SK-N-SH (cell line): ENCODE measurements at regions not wholly inside any gene's neighbourhood (a gene's known extent, or its start where the extent isn't known, plus 50 kb on each side); places are given as distances from the start of the nearest gene placed in this dataset.

Source experiments
- CTCF ChIA-PET: fragments of 300-600, 350-600 bp; formaldehyde crosslinking; extraction: SDS; loops from one replicate; lab custom pipeline; 2021; lab: Yijun Ruan, JAX
- POLR2A ChIA-PET: fragments of 350-600 bp; sonication (Branson Sonifier 250); formaldehyde crosslinking; extraction: SDS; loops from one replicate; lab custom pipeline; 2020; ENCODE audit warnings: antibody characterized with exemption, inconsistent platforms; lab: Yijun Ruan, JAX
- DNase-seq: peaks from one replicate; pipeline ENCODE4 v3.0.0; 2012
- H2AFZ ChIP-seq: fragments of 200-600 bp; sonication (generic); 2 replicates; pipeline ENCODE4 v1.8.1; 2016; ENCODE audit warnings: antibody characterized with exemption, mild to moderate bottlenecking, low read depth
- H3F3A ChIP-seq: fragments of 200-600 bp; sonication (generic); replicated peaks from 2 replicates; pipeline ENCODE3; 2016; ENCODE audit warnings: antibody characterized with exemption, mild to moderate bottlenecking; ENCODE audit not compliant: insufficient read depth
- H3K27ac ChIP-seq, 2 experiments: fragments of 200-500 bp in 1 of 2; fragments of 200-600 bp in 1 of 2; sonication (Bioruptor generic) in 1 of 2; sonication (generic), shearing (Covaris generic) in 1 of 2; 2 replicates each; pipeline versions ENCODE4 v1.5.1 to v1.6.1; 2014 to 2016; ENCODE audit warnings: low read depth in 2 of 2, inconsistent platforms in 1 of 2, low read length in 1 of 2, mild to moderate bottlenecking in 1 of 2, mixed read lengths in 1 of 2
- H3K27me3 ChIP-seq: fragments of 200-600 bp; sonication (generic), shearing (Covaris generic); 2 replicates; pipeline ENCODE4 v1.6.1; 2016; ENCODE audit warnings: mixed run types; ENCODE audit not compliant: insufficient read depth
- H3K36me3 ChIP-seq, 2 experiments: fragments of 200-500 bp in 1 of 2; fragments of 200-600 bp in 1 of 2; sonication (Bioruptor generic) in 1 of 2; sonication (generic) in 1 of 2; replicated peaks in 1 of 2; 2 replicates each; pipeline versions ENCODE3 to v1.5.1; 2014 to 2016; ENCODE audit warnings: low read length in 1 of 2, mild to moderate bottlenecking in 1 of 2; ENCODE audit not compliant: insufficient read depth in 2 of 2, control insufficient read depth in 1 of 2
- H3K4me1 ChIP-seq, 2 experiments: fragments of 200-500 bp in 1 of 2; fragments of 200-600 bp in 1 of 2; sonication (Bioruptor generic) in 1 of 2; sonication (generic), shearing (Covaris generic) in 1 of 2; 2 replicates each; pipeline versions ENCODE4 v1.5.1 to v1.6.1; 2014 to 2016; ENCODE audit warnings: low read depth in 1 of 2, low read length in 1 of 2, mixed run types in 1 of 2; ENCODE audit not compliant: insufficient read depth in 2 of 2, control insufficient read depth in 1 of 2
- H3K4me2 ChIP-seq: fragments of 200-600 bp; sonication (generic), shearing (Covaris generic); 2 replicates; pipeline ENCODE4 v1.6.1; 2017; ENCODE audit warnings: mixed run types
- H3K4me3 ChIP-seq, 2 experiments: fragments of 200-500 bp in 1 of 2; fragments of 200-600 bp in 1 of 2; sonication (Bioruptor generic) in 1 of 2; sonication (generic), shearing (Covaris generic) in 1 of 2; 2 replicates each; pipeline versions ENCODE4 v1.5.1 to v1.8.1; 2014 to 2016; ENCODE audit warnings: low read depth in 2 of 2, inconsistent platforms in 1 of 2, low read length in 1 of 2, mild to moderate bottlenecking in 1 of 2, mixed read lengths in 1 of 2, moderate library complexity in 1 of 2
- H3K79me2 ChIP-seq: fragments of 200-600 bp; sonication (generic); 2 replicates; pipeline ENCODE4 v1.8.1; 2017; ENCODE audit warnings: mild to moderate bottlenecking; ENCODE audit not compliant: insufficient read depth
- H3K9ac ChIP-seq: fragments of 200-600 bp; sonication (generic); 2 replicates; pipeline ENCODE4 v1.6.1; 2017; ENCODE audit warnings: mixed run types
- H3K9me2 ChIP-seq: fragments of 200-600 bp; sonication (generic); 2 replicates; pipeline ENCODE4 v1.6.1; 2017; ENCODE audit warnings: mixed run types
- H3K9me3 ChIP-seq: fragments of 200-600 bp; sonication (generic); 2 replicates; pipeline ENCODE4 v1.6.1; 2017; ENCODE audit warnings: mixed run types, mild to moderate bottlenecking, moderate library complexity
- H4K20me1 ChIP-seq: fragments of 200-600 bp; sonication (generic); 2 replicates; pipeline ENCODE4 v1.6.1; 2017; ENCODE audit warnings: mild to moderate bottlenecking, mixed run types; ENCODE audit not compliant: insufficient read depth
- ELF1 ChIP-seq: IDR thresholded peaks from 2 replicates; pipeline ENCODE4 v1.4.0; 2012
- EP300 ChIP-seq, 2 experiments: IDR thresholded peaks; 2 replicates each; pipeline versions ENCODE4 v1.4.0 to v1.6.1; 2012; ENCODE audit warnings: borderline replicate concordance in 1 of 2, low read depth in 1 of 2, low read length in 1 of 2
- FOXM1 ChIP-seq: IDR thresholded peaks from 2 replicates; pipeline ENCODE4 v1.4.0; 2012; ENCODE audit warnings: low read depth, mild to moderate bottlenecking
- GABPA ChIP-seq: IDR thresholded peaks from 2 replicates; pipeline ENCODE4 v1.4.0; 2012; ENCODE audit warnings: low read depth, mild to moderate bottlenecking
- JUND ChIP-seq: IDR thresholded peaks from 2 replicates; pipeline ENCODE4 v1.4.0; 2012
- MXI1 ChIP-seq: IDR thresholded peaks from 2 replicates; pipeline ENCODE4 v1.6.1; 2012; ENCODE audit warnings: mild to moderate bottlenecking, low read depth, low read length, improper control_type of control experiment
- NFIC ChIP-seq: IDR thresholded peaks from 2 replicates; pipeline ENCODE4 v1.4.0; 2012; ENCODE audit warnings: borderline replicate concordance
- NRF1 ChIP-seq: IDR thresholded peaks from 2 replicates; pipeline ENCODE4 v1.6.1; 2012; ENCODE audit warnings: low read depth, mild to moderate bottlenecking, low read length
- RAD21 ChIP-seq: IDR thresholded peaks from 2 replicates; pipeline ENCODE4 v1.6.1; 2012; ENCODE audit warnings: mild to moderate bottlenecking, low read length
- RCOR1 ChIP-seq: fragments of 150-350 bp; IDR thresholded peaks from 2 replicates; pipeline ENCODE4 v1.6.1; 2017; ENCODE audit warnings: antibody characterized with exemption, low read length
- SIN3A ChIP-seq: IDR thresholded peaks from 2 replicates; pipeline ENCODE4 v1.6.1; 2012; ENCODE audit warnings: low read depth, mild to moderate bottlenecking, low read length, moderate library complexity, borderline replicate concordance
- TAF1 ChIP-seq: IDR thresholded peaks from 2 replicates; pipeline ENCODE4 v1.6.1; 2012; ENCODE audit warnings: low read depth, mild to moderate bottlenecking, low read length, moderate library complexity, borderline replicate concordance
- TCF12 ChIP-seq: IDR thresholded peaks from 2 replicates; pipeline ENCODE4 v1.4.0; 2012
- YY1 ChIP-seq: IDR thresholded peaks from 2 replicates; pipeline ENCODE4 v1.4.0; 2012; ENCODE audit warnings: low read depth, mild to moderate bottlenecking
- WGBS: methylation state at CpG from one replicate; pipeline ENCODE4 v1.1.6; 2017; ENCODE audit warnings: low lambda C conversion rate; 5-methylcytosine and 5-hydroxymethylcytosine counted together
- TF ChIP-seq, protein P1 (sequence below): IDR thresholded peaks from 2 replicates; pipeline ENCODE4 v1.6.1; 2012; ENCODE audit warnings: mild to moderate bottlenecking, low read depth, low read length, moderate library complexity

DNA sequence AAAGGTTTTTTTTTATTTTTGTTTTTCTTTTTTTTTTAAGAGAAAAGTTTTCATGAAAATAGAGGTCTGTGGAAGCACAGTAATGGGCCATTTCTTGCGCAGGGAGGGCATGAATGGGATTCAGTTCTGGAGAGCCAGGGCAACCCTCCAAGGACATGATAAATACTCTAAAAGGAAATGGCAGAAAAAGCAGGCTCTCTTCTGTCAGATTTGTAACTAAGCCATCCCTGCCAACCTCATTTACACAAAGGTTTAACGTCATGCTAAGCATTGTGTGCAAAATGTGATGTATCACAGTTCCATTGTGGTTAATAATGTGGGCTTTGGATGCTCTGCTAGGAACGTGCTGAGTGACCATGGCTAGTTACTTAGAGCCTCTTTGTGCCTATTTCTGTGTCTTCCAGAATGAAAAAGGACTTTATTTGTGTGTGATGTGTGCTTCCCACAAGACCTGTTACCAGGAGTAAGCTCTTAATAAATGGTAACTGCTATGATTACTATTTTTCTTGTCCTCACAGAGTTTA, 1095.9 kb upstream of the SORCS1 start:
- TF ChIP-seq GABPA (no peak), EP300 (IDR thresholded peaks at IDR 0.05; ENCODE audit: borderline replicate concordance in 1 of 2, low read depth in 1 of 2, low read length in 1 of 2) (no peak), YY1 (no peak), SIN3A (no peak), TAF1 (no peak)
- POLR2A ChIA-PET: no interaction called here

DNA sequence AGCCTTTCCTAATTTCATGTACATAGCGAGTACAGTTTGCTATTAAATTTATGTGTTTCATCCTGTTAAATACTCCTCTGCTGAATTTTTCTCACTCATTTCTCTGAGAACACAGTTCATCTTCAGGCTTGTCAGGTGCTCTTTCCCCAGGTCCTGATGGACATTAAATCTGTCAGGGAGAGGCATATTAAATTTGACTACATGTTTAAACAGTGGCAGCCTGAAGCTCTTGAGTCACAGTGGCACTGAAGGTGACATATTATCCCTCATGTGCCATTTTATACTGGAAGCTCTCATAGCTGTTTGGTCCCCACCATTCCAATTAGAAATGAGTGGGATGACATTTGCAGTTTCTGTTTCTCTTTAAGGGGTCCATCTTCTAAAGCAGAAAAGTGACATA, 1089.6 kb upstream of the SORCS1 start:
- CTCF ChIA-PET: interaction anchor here (0.9 kb wide), 1 partner anchor 1084 kb away, joined by 3 read pairs; no protein-coding TSS in a partner anchor

More for the DNA sequence above, 1095.9 kb upstream of the SORCS1 start:
- Histone ChIP-seq H3K9me2 (no peaks in the 10 kb centered on the region), H3K27me3 (no peaks in the 10 kb centered on the region), H3K4me2 (no peak overlapping the region), H3K9me3 (no peaks in the 10 kb centered on the region), H3K79me2 (no peaks in the 10 kb centered on the region), H4K20me1 (no peaks in the 10 kb centered on the region), H3K4me3 (no peak overlapping the region), H3F3A (no peaks in the 10 kb centered on the region), H3K27ac (no peak overlapping the region), H3K36me3 (no peaks in the 10 kb centered on the region), H3K4me1 (no peaks in the 10 kb centered on the region), H2AFZ (no peak overlapping the region), H3K9ac (no peak overlapping the region)
- CTCF ChIA-PET: interaction anchor here (1.1 kb wide), 1 partner anchor 256 kb away, joined by 4 read pairs; no protein-coding TSS in a partner anchor
- 48% methylated on average over 3 of the region's 3 CpGs for WGBS
- DNase-seq: no peak

More for the DNA sequence above, 1089.6 kb upstream of the SORCS1 start:
- Histone ChIP-seq H3K9me2 (no peaks in the 10 kb centered on the region), H4K20me1 (no peaks in the 10 kb centered on the region), H3K36me3 (no peaks in the 10 kb centered on the region), H3K27me3 (no peaks in the 10 kb centered on the region), H3F3A (no peaks in the 10 kb centered on the region), H3K27ac (no peak overlapping the region), H3K4me2 (no peak overlapping the region), H3K79me2 (no peaks in the 10 kb centered on the region), H3K9me3 (no peaks in the 10 kb centered on the region), H3K4me1 (peaks cover 0 to 6% of the 10 kb centered on the region in 2 experiments; a peak in 1 of 4 replicates), H2AFZ (no peak overlapping the region), H3K4me3 (no peak overlapping the region), H3K9ac (no peak overlapping the region)
- TF ChIP-seq FOXM1: no peak
- TF ChIP-seq TAF1: no peak
- TF ChIP-seq NFIC: no peak
- no peak for TF ChIP-seq EP300 (IDR thresholded peaks at IDR 0.05; ENCODE audit: borderline replicate concordance in 1 of 2, low read depth in 1 of 2, low read length in 1 of 2)
- TF ChIP-seq RCOR1: no peak
- TF ChIP-seq SIN3A: no peak
- no peak for TF ChIP-seq NRF1
- TF ChIP-seq GABPA: no peak
- TF ChIP-seq YY1: no peak
- no peak for TF ChIP-seq ELF1
- no peak for TF ChIP-seq JUND
- TF ChIP-seq MXI1: no peak
- TF ChIP-seq, protein P1, sequence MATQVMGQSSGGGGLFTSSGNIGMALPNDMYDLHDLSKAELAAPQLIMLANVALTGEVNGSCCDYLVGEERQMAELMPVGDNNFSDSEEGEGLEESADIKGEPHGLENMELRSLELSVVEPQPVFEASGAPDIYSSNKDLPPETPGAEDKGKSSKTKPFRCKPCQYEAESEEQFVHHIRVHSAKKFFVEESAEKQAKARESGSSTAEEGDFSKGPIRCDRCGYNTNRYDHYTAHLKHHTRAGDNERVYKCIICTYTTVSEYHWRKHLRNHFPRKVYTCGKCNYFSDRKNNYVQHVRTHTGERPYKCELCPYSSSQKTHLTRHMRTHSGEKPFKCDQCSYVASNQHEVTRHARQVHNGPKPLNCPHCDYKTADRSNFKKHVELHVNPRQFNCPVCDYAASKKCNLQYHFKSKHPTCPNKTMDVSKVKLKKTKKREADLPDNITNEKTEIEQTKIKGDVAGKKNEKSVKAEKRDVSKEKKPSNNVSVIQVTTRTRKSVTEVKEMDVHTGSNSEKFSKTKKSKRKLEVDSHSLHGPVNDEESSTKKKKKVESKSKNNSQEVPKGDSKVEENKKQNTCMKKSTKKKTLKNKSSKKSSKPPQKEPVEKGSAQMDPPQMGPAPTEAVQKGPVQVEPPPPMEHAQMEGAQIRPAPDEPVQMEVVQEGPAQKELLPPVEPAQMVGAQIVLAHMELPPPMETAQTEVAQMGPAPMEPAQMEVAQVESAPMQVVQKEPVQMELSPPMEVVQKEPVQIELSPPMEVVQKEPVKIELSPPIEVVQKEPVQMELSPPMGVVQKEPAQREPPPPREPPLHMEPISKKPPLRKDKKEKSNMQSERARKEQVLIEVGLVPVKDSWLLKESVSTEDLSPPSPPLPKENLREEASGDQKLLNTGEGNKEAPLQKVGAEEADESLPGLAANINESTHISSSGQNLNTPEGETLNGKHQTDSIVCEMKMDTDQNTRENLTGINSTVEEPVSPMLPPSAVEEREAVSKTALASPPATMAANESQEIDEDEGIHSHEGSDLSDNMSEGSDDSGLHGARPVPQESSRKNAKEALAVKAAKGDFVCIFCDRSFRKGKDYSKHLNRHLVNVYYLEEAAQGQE: no peak
- TF ChIP-seq TCF12: no peak
- TF ChIP-seq RAD21: no peak
- no peak for DNase-seq
- WGBS: 91% methylated on average over 1 of the region's 1 CpG
- POLR2A ChIA-PET: no interaction called here
